HEK293T (cell line): ENCODE measurements at regions not wholly inside any gene's neighbourhood (a gene's known extent, or its start where the extent isn't known, plus 50 kb on each side); places are given as distances from the start of the nearest gene placed in this dataset.

Source experiments
- CTCF ChIA-PET: fragments of 350-600 bp; formaldehyde crosslinking; extraction: SDS; loops from one replicate; lab custom pipeline; 2021; ENCODE audit warnings: antibody characterized with exemption, inconsistent platforms; lab: Yijun Ruan, JAX
- POLR2A ChIA-PET: fragments of 350-600 bp; formaldehyde crosslinking; extraction: SDS; loops from one replicate; lab custom pipeline; 2020; ENCODE audit warnings: antibody characterized with exemption, inconsistent platforms; lab: Yijun Ruan, JAX
- DNase-seq: peaks from one replicate; pipeline ENCODE4 v3.0.0; 2012; ENCODE audit warnings: mixed read lengths; ENCODE audit errors: extremely low spot score
- ARNT ChIP-seq: fragments of 450-650 bp; IDR thresholded peaks from 2 replicates; pipeline ENCODE4 v1.6.1; 2017; ENCODE audit warnings: mild to moderate bottlenecking
- BHLHE40 ChIP-seq: fragments of 450-650 bp; IDR thresholded peaks from 2 replicates; pipeline ENCODE4 v1.6.1; 2016; ENCODE audit warnings: mild to moderate bottlenecking, moderate library complexity, borderline replicate concordance
- CTBP1 ChIP-seq: fragments of 450-650 bp; IDR thresholded peaks from 2 replicates; pipeline ENCODE4 v1.6.1; 2016; ENCODE audit warnings: borderline replicate concordance
- ELF4 ChIP-seq: fragments of 450-650 bp; IDR thresholded peaks from 2 replicates; pipeline ENCODE4 v1.6.1; 2017; ENCODE audit warnings: antibody characterized with exemption
- FOXA1 ChIP-seq: fragments of 450-650 bp; IDR thresholded peaks from 2 replicates; pipeline ENCODE4 v1.6.1; 2016; ENCODE audit warnings: mild to moderate bottlenecking
- FOXK2 ChIP-seq: fragments of 450-650 bp; IDR thresholded peaks from 2 replicates; pipeline ENCODE4 v1.6.1; 2016; ENCODE audit warnings: mild to moderate bottlenecking
- FOXM1 ChIP-seq: fragments of 450-650 bp; IDR thresholded peaks from 2 replicates; pipeline ENCODE4 v1.6.1; 2017; ENCODE audit warnings: mild to moderate bottlenecking, borderline replicate concordance
- HDGF ChIP-seq: fragments of 450-650 bp; IDR thresholded peaks from 2 replicates; pipeline ENCODE4 v1.6.1; 2017; ENCODE audit warnings: antibody characterized with exemption, borderline replicate concordance
- L3MBTL2 ChIP-seq: fragments of 450-650 bp; conservative IDR thresholded peaks from 2 replicates; pipeline ENCODE4 v1.6.1; 2016; ENCODE audit warnings: mild to moderate bottlenecking
- LEF1 ChIP-seq: fragments of 450-650 bp; IDR thresholded peaks from 2 replicates; pipeline ENCODE4 v1.6.1; 2017; ENCODE audit warnings: mild to moderate bottlenecking, borderline replicate concordance
- NFRKB ChIP-seq: fragments of 450-650 bp; IDR thresholded peaks from 2 replicates; pipeline ENCODE4 v1.6.1; 2016; ENCODE audit warnings: mild to moderate bottlenecking, moderate library complexity
- PKNOX1 ChIP-seq: fragments of 450-650 bp; IDR thresholded peaks from 2 replicates; pipeline ENCODE4 v1.6.1; 2016
- SP1 ChIP-seq: fragments of 450-650 bp; IDR thresholded peaks from 2 replicates; pipeline ENCODE4 v1.6.1; 2017
- SUZ12 ChIP-seq: fragments of 450-650 bp; IDR thresholded peaks from 2 replicates; pipeline ENCODE4 v1.6.1; 2016; ENCODE audit warnings: mild to moderate bottlenecking
- TARDBP ChIP-seq: fragments of 450-650 bp; IDR thresholded peaks from 2 replicates; pipeline ENCODE4 v1.6.1; 2016
- ZNF384 ChIP-seq: fragments of 450-650 bp; IDR thresholded peaks from 2 replicates; pipeline ENCODE4 v1.6.1; 2016

GRCh38 chr1:58857680-58858673, 74.1 kb upstream of the JUN start:
- DNase-seq, result no peak
- ChIA-PET POLR2A (interaction anchor here (1.3 kb wide), 1 partner anchor 12 kb away, joined by 3 read pairs; no protein-coding TSS in a partner anchor), CTCF (interaction anchor here (0.6 to 0.9 kb wide), 2 partner anchors 10 to 244 kb away, joined by 3 read pairs; no protein-coding TSS in a partner anchor)
- TF ChIP-seq SP1 (no peak), LEF1 (no peak), SUZ12 (no peak), CTBP1 (no peak), L3MBTL2 (no peak)

- ChIA-PET CTCF (no interaction called here), POLR2A (no interaction called here)
- TF ChIP-seq BHLHE40, result no peak
- no peak for TF ChIP-seq ELF4
- no peak for TF ChIP-seq TARDBP
- TF ChIP-seq ZNF384, result no peak
- no peak for TF ChIP-seq FOXA1
- no peak for TF ChIP-seq PKNOX1
- no peak for TF ChIP-seq SUZ12
- no peak for TF ChIP-seq FOXM1
- no peak for TF ChIP-seq L3MBTL2
- TF ChIP-seq LEF1, result no peak
- no peak for TF ChIP-seq FOXK2
- TF ChIP-seq HDGF, result no peak
- no peak for TF ChIP-seq SP1
- no peak for DNase-seq
These were observed 76.1 kb upstream of the JUN start for GRCh38 chr1:58859769-58860485.

- ChIA-PET POLR2A (no interaction called here), CTCF (no interaction called here)
- no peak for DNase-seq
- no peak for TF ChIP-seq FOXA1
- no peak for TF ChIP-seq NFRKB
- TF ChIP-seq PKNOX1, result no peak
- no peak for TF ChIP-seq ZNF384
- TF ChIP-seq LEF1, result no peak
- no peak for TF ChIP-seq SP1
- TF ChIP-seq FOXM1, result no peak
- no peak for TF ChIP-seq ARNT
- TF ChIP-seq BHLHE40, result no peak
- TF ChIP-seq HDGF, result no peak
- no peak for TF ChIP-seq L3MBTL2
- TF ChIP-seq SUZ12, result no peak
- TF ChIP-seq ELF4, result no peak
- no peak for TF ChIP-seq FOXK2
- TF ChIP-seq CTBP1, result no peak
- no peak for TF ChIP-seq TARDBP
These were observed 77.2 kb upstream of the JUN start for GRCh38 chr1:58861076-58861475.

GRCh38 chr1:58861506-58861905, 77.7 kb upstream of the JUN start:
- ChIA-PET POLR2A (no interaction called here), CTCF (no interaction called here)
- no peak for DNase-seq
- TF ChIP-seq L3MBTL2, result no peak
- TF ChIP-seq ELF4, result no peak
- TF ChIP-seq LEF1, result no peak
- no peak for TF ChIP-seq HDGF
- TF ChIP-seq PKNOX1, result no peak
- no peak for TF ChIP-seq NFRKB
- no peak for TF ChIP-seq CTBP1

- peak; percentile 45 for TF ChIP-seq PKNOX1
- no peak for TF ChIP-seq SP1
- no peak for TF ChIP-seq NFRKB
- ChIA-PET CTCF (no interaction called here), POLR2A (no interaction called here)
- DNase-seq, result no peak
These were observed 79.0 kb upstream of the JUN start for GRCh38 chr1:58862728-58863385.
